ENCODE measurements at regions not wholly inside any gene's neighbourhood (a gene's known extent, or its start where the extent isn't known, plus 50 kb on each side); places are given as distances from the start of the nearest gene placed in this dataset.

- no peaks in the 10 kb centered on the region for H3K4me1 ChIP-seq (ENCODE audit: insufficient read depth)
- no peak overlapping the region for H3K27ac ChIP-seq (ENCODE audit: low read depth)
- no peak overlapping the region for H3K27ac Mint-ChIP-seq
- H3K9me2 ChIP-seq (ENCODE audit: insufficient read depth), result no peaks in the 10 kb centered on the region; the same call in 1 of the 2 replicates
- H3F3A ChIP-seq (replicated peaks; ENCODE audit: low read depth), result no peaks in the 10 kb centered on the region
- H3K36me3 Mint-ChIP-seq (ENCODE audit: low read depth), result 0 out of 3 replicates have a peak, but pooled peaks cover 2% of the 10 kb centered on the region
- DNase-seq (ENCODE audit: low spot score) (no peak), ATAC-seq (no peak)
- no peaks in the 10 kb centered on the region for H3K27me3 ChIP-seq (ENCODE audit: insufficient read depth)
- H3K27me3 Mint-ChIP-seq (ENCODE audit: insufficient read depth, low read depth, poor library complexity), result no peaks in the 10 kb centered on the region
- TF ChIP-seq CREB1 (CRISPR knock-in tag; IDR thresholded peaks at IDR 0.05; ENCODE audit: low read depth) (no peak), EZH2phosphoT487 (IDR thresholded peaks at IDR 0.05; ENCODE audit: unreplicated experiment) (no peak), ZNF114 (CRISPR knock-in tag; IDR thresholded peaks at IDR 0.05) (no peak), STAT1 (IDR thresholded peaks at IDR 0.05; ENCODE audit: unreplicated experiment) (no peak), POLR2AphosphoS5 (IDR thresholded peaks at IDR 0.05; ENCODE audit: low read depth) (no peak), EZH2 (IDR thresholded peaks at IDR 0.05; ENCODE audit: low read depth, unreplicated experiment) (no peak), NANOG (IDR thresholded peaks at IDR 0.05; ENCODE audit: borderline replicate concordance) (no peak), JUNB (IDR thresholded peaks at IDR 0.05; ENCODE audit: unreplicated experiment) (no peak), ZNF331 (CRISPR knock-in tag; IDR thresholded peaks at IDR 0.05; ENCODE audit: low read depth) (no peak)
- TF ChIP-seq, protein P1, sequence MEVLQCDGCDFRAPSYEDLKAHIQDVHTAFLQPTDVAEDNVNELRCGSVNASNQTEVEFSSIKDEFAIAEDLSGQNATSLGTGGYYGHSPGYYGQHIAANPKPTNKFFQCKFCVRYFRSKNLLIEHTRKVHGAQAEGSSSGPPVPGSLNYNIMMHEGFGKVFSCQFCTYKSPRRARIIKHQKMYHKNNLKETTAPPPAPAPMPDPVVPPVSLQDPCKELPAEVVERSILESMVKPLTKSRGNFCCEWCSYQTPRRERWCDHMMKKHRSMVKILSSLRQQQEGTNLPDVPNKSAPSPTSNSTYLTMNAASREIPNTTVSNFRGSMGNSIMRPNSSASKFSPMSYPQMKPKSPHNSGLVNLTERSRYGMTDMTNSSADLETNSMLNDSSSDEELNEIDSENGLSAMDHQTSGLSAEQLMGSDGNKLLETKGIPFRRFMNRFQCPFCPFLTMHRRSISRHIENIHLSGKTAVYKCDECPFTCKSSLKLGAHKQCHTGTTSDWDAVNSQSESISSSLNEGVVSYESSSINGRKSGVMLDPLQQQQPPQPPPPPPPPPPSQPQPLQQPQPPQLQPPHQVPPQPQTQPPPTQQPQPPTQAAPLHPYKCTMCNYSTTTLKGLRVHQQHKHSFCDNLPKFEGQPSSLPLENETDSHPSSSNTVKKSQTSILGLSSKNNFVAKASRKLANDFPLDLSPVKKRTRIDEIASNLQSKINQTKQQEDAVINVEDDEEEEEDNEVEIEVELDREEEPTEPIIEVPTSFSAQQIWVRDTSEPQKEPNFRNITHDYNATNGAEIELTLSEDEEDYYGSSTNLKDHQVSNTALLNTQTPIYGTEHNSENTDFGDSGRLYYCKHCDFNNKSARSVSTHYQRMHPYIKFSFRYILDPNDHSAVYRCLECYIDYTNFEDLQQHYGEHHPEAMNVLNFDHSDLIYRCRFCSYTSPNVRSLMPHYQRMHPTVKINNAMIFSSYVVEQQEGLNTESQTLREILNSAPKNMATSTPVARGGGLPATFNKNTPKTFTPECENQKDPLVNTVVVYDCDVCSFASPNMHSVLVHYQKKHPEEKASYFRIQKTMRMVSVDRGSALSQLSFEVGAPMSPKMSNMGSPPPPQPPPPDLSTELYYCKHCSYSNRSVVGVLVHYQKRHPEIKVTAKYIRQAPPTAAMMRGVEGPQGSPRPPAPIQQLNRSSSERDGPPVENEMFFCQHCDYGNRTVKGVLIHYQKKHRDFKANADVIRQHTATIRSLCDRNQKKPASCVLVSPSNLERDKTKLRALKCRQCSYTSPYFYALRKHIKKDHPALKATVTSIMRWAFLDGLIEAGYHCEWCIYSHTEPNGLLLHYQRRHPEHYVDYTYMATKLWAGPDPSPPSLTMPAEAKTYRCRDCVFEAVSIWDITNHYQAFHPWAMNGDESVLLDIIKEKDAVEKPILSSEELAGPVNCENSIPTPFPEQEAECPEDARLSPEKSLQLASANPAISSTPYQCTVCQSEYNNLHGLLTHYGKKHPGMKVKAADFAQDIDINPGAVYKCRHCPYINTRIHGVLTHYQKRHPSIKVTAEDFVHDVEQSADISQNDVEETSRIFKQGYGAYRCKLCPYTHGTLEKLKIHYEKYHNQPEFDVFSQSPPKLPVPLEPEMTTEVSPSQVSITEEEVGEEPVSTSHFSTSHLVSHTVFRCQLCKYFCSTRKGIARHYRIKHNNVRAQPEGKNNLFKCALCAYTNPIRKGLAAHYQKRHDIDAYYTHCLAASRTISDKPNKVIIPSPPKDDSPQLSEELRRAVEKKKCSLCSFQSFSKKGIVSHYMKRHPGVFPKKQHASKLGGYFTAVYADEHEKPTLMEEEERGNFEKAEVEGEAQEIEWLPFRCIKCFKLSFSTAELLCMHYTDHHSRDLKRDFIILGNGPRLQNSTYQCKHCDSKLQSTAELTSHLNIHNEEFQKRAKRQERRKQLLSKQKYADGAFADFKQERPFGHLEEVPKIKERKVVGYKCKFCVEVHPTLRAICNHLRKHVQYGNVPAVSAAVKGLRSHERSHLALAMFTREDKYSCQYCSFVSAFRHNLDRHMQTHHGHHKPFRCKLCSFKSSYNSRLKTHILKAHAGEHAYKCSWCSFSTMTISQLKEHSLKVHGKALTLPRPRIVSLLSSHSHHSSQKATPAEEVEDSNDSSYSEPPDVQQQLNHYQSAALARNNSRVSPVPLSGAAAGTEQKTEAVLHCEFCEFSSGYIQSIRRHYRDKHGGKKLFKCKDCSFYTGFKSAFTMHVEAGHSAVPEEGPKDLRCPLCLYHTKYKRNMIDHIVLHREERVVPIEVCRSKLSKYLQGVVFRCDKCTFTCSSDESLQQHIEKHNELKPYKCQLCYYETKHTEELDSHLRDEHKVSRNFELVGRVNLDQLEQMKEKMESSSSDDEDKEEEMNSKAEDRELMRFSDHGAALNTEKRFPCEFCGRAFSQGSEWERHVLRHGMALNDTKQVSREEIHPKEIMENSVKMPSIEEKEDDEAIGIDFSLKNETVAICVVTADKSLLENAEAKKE (CRISPR knock-in tag; IDR thresholded peaks at IDR 0.05), result no peak
- TF ChIP-seq, protein P2, sequence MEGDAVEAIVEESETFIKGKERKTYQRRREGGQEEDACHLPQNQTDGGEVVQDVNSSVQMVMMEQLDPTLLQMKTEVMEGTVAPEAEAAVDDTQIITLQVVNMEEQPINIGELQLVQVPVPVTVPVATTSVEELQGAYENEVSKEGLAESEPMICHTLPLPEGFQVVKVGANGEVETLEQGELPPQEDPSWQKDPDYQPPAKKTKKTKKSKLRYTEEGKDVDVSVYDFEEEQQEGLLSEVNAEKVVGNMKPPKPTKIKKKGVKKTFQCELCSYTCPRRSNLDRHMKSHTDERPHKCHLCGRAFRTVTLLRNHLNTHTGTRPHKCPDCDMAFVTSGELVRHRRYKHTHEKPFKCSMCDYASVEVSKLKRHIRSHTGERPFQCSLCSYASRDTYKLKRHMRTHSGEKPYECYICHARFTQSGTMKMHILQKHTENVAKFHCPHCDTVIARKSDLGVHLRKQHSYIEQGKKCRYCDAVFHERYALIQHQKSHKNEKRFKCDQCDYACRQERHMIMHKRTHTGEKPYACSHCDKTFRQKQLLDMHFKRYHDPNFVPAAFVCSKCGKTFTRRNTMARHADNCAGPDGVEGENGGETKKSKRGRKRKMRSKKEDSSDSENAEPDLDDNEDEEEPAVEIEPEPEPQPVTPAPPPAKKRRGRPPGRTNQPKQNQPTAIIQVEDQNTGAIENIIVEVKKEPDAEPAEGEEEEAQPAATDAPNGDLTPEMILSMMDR (conservative IDR thresholded peaks at IDR 0.05; ENCODE audit: low read depth in 2 of 2), result no peak
- TF ChIP-seq, protein P3, sequence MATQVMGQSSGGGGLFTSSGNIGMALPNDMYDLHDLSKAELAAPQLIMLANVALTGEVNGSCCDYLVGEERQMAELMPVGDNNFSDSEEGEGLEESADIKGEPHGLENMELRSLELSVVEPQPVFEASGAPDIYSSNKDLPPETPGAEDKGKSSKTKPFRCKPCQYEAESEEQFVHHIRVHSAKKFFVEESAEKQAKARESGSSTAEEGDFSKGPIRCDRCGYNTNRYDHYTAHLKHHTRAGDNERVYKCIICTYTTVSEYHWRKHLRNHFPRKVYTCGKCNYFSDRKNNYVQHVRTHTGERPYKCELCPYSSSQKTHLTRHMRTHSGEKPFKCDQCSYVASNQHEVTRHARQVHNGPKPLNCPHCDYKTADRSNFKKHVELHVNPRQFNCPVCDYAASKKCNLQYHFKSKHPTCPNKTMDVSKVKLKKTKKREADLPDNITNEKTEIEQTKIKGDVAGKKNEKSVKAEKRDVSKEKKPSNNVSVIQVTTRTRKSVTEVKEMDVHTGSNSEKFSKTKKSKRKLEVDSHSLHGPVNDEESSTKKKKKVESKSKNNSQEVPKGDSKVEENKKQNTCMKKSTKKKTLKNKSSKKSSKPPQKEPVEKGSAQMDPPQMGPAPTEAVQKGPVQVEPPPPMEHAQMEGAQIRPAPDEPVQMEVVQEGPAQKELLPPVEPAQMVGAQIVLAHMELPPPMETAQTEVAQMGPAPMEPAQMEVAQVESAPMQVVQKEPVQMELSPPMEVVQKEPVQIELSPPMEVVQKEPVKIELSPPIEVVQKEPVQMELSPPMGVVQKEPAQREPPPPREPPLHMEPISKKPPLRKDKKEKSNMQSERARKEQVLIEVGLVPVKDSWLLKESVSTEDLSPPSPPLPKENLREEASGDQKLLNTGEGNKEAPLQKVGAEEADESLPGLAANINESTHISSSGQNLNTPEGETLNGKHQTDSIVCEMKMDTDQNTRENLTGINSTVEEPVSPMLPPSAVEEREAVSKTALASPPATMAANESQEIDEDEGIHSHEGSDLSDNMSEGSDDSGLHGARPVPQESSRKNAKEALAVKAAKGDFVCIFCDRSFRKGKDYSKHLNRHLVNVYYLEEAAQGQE (IDR thresholded peaks at IDR 0.05; ENCODE audit: unreplicated experiment), result no peak
- TF ChIP-seq, protein P4, sequence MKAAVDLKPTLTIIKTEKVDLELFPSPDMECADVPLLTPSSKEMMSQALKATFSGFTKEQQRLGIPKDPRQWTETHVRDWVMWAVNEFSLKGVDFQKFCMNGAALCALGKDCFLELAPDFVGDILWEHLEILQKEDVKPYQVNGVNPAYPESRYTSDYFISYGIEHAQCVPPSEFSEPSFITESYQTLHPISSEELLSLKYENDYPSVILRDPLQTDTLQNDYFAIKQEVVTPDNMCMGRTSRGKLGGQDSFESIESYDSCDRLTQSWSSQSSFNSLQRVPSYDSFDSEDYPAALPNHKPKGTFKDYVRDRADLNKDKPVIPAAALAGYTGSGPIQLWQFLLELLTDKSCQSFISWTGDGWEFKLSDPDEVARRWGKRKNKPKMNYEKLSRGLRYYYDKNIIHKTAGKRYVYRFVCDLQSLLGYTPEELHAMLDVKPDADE (IDR thresholded peaks at IDR 0.05), result no peak
- H3K4me2 ChIP-seq, result no peak overlapping the region
- H3K79me2 ChIP-seq (replicated peaks; ENCODE audit: insufficient read depth), result no peaks in the 10 kb centered on the region
- H3K4me3 ChIP-seq, result no peak overlapping the region
- H3K36me3 ChIP-seq (ENCODE audit: insufficient read depth), result no peaks in the 10 kb centered on the region
- no peaks in the 10 kb centered on the region for H4K20me1 ChIP-seq (replicated peaks; ENCODE audit: insufficient read depth)
- no peaks in the 10 kb centered on the region for H3K4me1 Mint-ChIP-seq
- peaks cover 3% of the 10 kb centered on the region; the same call in 1 of the 3 replicates for H3K9me3 Mint-ChIP-seq
- H3K4me3 Mint-ChIP-seq, result no peak overlapping the region
- H2AFZ ChIP-seq, result no peak overlapping the region
Observed at GRCh38 chr10:111686796-111687195, 496.8 kb downstream of the GPAM start.
